H9 (cell line): ENCODE measurements at regions not wholly inside any gene's neighbourhood (a gene's known extent, or its start where the extent isn't known, plus 50 kb on each side); places are given as distances from the start of the nearest gene placed in this dataset.

Experiments
- DNase-seq: peaks from one replicate; pipeline ENCODE4 v3.0.0-alpha.2; 2017
- H2AFZ ChIP-seq: one replicate; pipeline ENCODE4 v1.6.1; 2013; ENCODE audit warnings: mild to moderate bottlenecking, low read length, control low read depth, moderate library complexity
- H2AK5ac ChIP-seq: 2 replicates; pipeline ENCODE4 v1.6.1; 2013; ENCODE audit warnings: low read length, control low read depth, mixed read lengths; ENCODE audit not compliant: insufficient read length
- H2BK120ac ChIP-seq: one replicate; pipeline ENCODE4 v1.6.1; 2013; ENCODE audit warnings: low read depth, mild to moderate bottlenecking, low read length, control low read depth, inconsistent platforms; ENCODE audit not compliant: poor library complexity, severe bottlenecking
- H2BK12ac ChIP-seq: 2 replicates; pipeline ENCODE4 v1.6.1; 2013; ENCODE audit warnings: low read length, control low read depth, mixed read lengths, low read depth; ENCODE audit not compliant: insufficient read length
- H2BK15ac ChIP-seq: 2 replicates; pipeline ENCODE4 v1.6.1; 2013; ENCODE audit warnings: low read depth, low read length, control low read depth
- H2BK20ac ChIP-seq: one replicate; pipeline ENCODE4 v1.6.1; 2013; ENCODE audit warnings: low read depth, mild to moderate bottlenecking, low read length, control low read depth, inconsistent platforms; ENCODE audit not compliant: poor library complexity, severe bottlenecking
- H2BK5ac ChIP-seq: 2 replicates; pipeline ENCODE4 v1.6.1; 2013; ENCODE audit warnings: low read length, control low read depth, mixed read lengths; ENCODE audit not compliant: insufficient read length
- H3K14ac ChIP-seq: 2 replicates; pipeline ENCODE4 v1.6.1; 2013; ENCODE audit warnings: low read length, control low read depth; ENCODE audit not compliant: insufficient read depth
- H3K18ac ChIP-seq: 2 replicates; pipeline ENCODE4 v1.6.1; 2013; ENCODE audit warnings: low read depth, mild to moderate bottlenecking, mixed read lengths, low read length, control low read depth; ENCODE audit not compliant: insufficient read length
- H3K23ac ChIP-seq: 2 replicates; pipeline ENCODE4 v1.6.1; 2013; ENCODE audit warnings: low read length, control low read depth, mixed read lengths, low read depth; ENCODE audit not compliant: insufficient read length
- H3K23me2 ChIP-seq: 2 replicates; pipeline ENCODE4 v1.6.1; 2013; ENCODE audit warnings: low read depth, mild to moderate bottlenecking, mixed read lengths, low read length, control low read depth; ENCODE audit not compliant: insufficient read length, poor library complexity, severe bottlenecking
- H3K27ac ChIP-seq: 2 replicates; pipeline ENCODE4 v1.5.1; 2013; ENCODE audit warnings: low read length, control low read depth, mixed read lengths, low read depth; ENCODE audit not compliant: insufficient read length
- H3K27me3 ChIP-seq: 2 replicates; pipeline ENCODE4 v1.6.1; 2013; ENCODE audit warnings: low read length, control low read depth, inconsistent platforms; ENCODE audit not compliant: insufficient read depth
- H3K4ac ChIP-seq: 2 replicates; pipeline ENCODE4 v1.6.1; 2013; ENCODE audit warnings: low read depth, mild to moderate bottlenecking, control low read depth, inconsistent platforms, low read length, moderate library complexity
- H3K4me1 ChIP-seq: 2 replicates; pipeline ENCODE4 v1.6.1; 2013; ENCODE audit warnings: low read length, control low read depth, inconsistent platforms; ENCODE audit not compliant: insufficient read depth
- H3K4me2 ChIP-seq: 2 replicates; pipeline ENCODE4 v1.6.1; 2013; ENCODE audit warnings: low read length, control low read depth, mixed read lengths; ENCODE audit not compliant: insufficient read length, insufficient read depth
- H3K56ac ChIP-seq: 2 replicates; pipeline ENCODE4 v1.6.1; 2013; ENCODE audit warnings: low read depth, mild to moderate bottlenecking, mixed read lengths, low read length, control low read depth; ENCODE audit not compliant: insufficient read length
- H3K79me1 ChIP-seq: 2 replicates; pipeline ENCODE4 v1.6.1; 2013; ENCODE audit warnings: low read depth, mild to moderate bottlenecking, moderate library complexity, low read length, control low read depth, inconsistent platforms; ENCODE audit not compliant: insufficient read depth, poor library complexity, severe bottlenecking
- H3K79me2 ChIP-seq: 2 replicates; pipeline ENCODE4 v1.6.1; 2013; ENCODE audit warnings: low read length, control low read depth, inconsistent platforms; ENCODE audit not compliant: insufficient read depth
- H3K9ac ChIP-seq: 2 replicates; pipeline ENCODE4 v1.6.1; 2013; ENCODE audit warnings: low read length, control low read depth, mixed read lengths; ENCODE audit not compliant: insufficient read length; ENCODE audit errors: extremely low read depth
- H3K9me3 ChIP-seq: one replicate; pipeline ENCODE4 v1.6.1; 2013; ENCODE audit warnings: low read depth, low read length, inconsistent platforms; ENCODE audit not compliant: control insufficient read depth
- H3T11ph ChIP-seq: one replicate; pipeline ENCODE4 v1.6.1; 2013; ENCODE audit warnings: mild to moderate bottlenecking, low read length, control low read depth, inconsistent platforms
- H4K20me1 ChIP-seq: one replicate; pipeline ENCODE4 v1.6.1; 2013; ENCODE audit not compliant: control insufficient read depth, insufficient read length, insufficient read depth
- H4K5ac ChIP-seq: 2 replicates; pipeline ENCODE4 v1.6.1; 2013; ENCODE audit warnings: low read depth, mild to moderate bottlenecking, mixed read lengths, low read length, control low read depth; ENCODE audit not compliant: insufficient read length
- H4K8ac ChIP-seq: replicated peaks from 2 replicates; pipeline ENCODE4 v1.6.1; 2013; ENCODE audit warnings: low read length, control low read depth, mixed read lengths, low read depth; ENCODE audit not compliant: insufficient read length
- H4K91ac ChIP-seq: 2 replicates; pipeline ENCODE4 v1.6.1; 2013; ENCODE audit warnings: low read depth, mild to moderate bottlenecking, moderate library complexity, mixed read lengths, low read length, control low read depth; ENCODE audit not compliant: insufficient read length
- H3K27ac Mint-ChIP-seq, 3 experiments: 2 replicates in 2 of 3; 3 replicates in 1 of 3; pipeline ENCODE4 v1.8.0; 2020 to 2021; ENCODE audit warnings: mixed read lengths in 3 of 3, mild to moderate bottlenecking in 1 of 3, moderate library complexity in 1 of 3
- H3K27me3 Mint-ChIP-seq: 2 replicates; pipeline ENCODE4 v1.8.0; 2021; ENCODE audit warnings: low read depth, mild to moderate bottlenecking, moderate library complexity, mixed read lengths
- H3K36me3 Mint-ChIP-seq, 3 experiments: 2 replicates in 2 of 3; 3 replicates in 1 of 3; pipeline ENCODE4 v1.8.0; 2020 to 2021; ENCODE audit warnings: low read depth in 3 of 3, mixed read lengths in 3 of 3; ENCODE audit not compliant: insufficient read depth in 1 of 3
- H3K4me1 Mint-ChIP-seq, 2 experiments: 2 replicates each; pipeline ENCODE4 v1.8.0; 2020; ENCODE audit warnings: mixed read lengths in 2 of 2
- H3K4me3 Mint-ChIP-seq, 2 experiments: 2 replicates in 1 of 2; 3 replicates in 1 of 2; pipeline ENCODE4 v1.8.0; 2020 to 2021; ENCODE audit warnings: mild to moderate bottlenecking in 2 of 2, mixed read lengths in 2 of 2, moderate library complexity in 1 of 2
- H3K9me3 Mint-ChIP-seq, 2 experiments: 2 replicates in 1 of 2; 3 replicates in 1 of 2; pipeline ENCODE4 v1.8.0; 2020; ENCODE audit warnings: mild to moderate bottlenecking in 2 of 2, mixed read lengths in 2 of 2, moderate library complexity in 1 of 2
- CTCF ChIP-seq: fragments of 200-600 bp; sonication (generic); conservative IDR thresholded peaks from 3 replicates; pipeline ENCODE4 v1.8.0; 2021; ENCODE audit warnings: antibody characterized with exemption, mild to moderate bottlenecking
- WGBS: extraction: QIAGEN DNeasy Blood & Tissue Kit; methylation state at CpG from one replicate; pipeline ENCODE4 v1.1.7; 2013; ENCODE audit warnings: missing lambda C conversion rate, low lambda C conversion rate, mixed read lengths; ENCODE audit not compliant: insufficient read length; ENCODE audit errors: extremely low coverage; 5-methylcytosine and 5-hydroxymethylcytosine counted together

DNA sequence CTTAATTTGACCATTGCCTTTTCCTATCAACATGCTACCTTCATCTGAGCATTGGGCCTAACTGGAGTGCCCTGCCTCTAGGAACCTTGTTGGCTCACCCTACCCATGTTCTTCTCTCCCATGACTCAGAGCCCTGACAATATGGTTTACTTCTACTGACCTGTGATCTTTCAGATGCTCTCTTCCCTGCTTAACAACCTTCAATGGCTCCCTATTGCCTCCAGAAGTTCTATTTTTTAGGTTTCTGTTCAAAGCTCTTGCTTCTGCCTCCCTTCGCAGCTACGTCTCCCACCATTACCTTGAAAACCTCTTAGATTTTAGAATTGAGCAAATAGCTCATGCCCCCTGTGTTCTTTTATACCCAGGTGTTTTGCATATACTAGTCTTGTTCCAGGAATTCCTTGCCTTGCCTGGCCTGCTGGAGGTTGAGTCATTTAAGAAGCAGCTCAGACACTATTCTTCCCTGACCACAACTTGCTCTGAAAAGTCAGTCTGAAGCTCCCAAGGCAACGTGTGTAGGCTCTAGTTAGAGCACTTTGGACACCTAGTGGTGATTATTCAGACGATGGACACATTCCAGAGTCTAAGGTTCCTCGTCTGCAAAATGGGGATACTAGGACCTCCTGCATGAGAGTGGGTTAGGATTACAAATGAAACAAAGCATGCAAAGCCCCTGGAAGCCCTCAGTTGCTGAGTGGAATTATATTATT is 64.4 kb upstream of the EMX2 start:
- Histone ChIP-seq H3K27me3 (no peaks in the 10 kb centered on the region), H3K18ac (no peak overlapping the region), H2BK20ac (no peak overlapping the region), H2AFZ (no peak overlapping the region), H4K8ac (no peak overlapping the region), H3K4me2 (no peak overlapping the region), H2BK12ac (no peak overlapping the region), H3K23ac (no peak overlapping the region), H3K9ac (no peak overlapping the region), H3T11ph (no peak overlapping the region), H3K4me1 (no peaks in the 10 kb centered on the region), H4K5ac (no peak overlapping the region), H3K9me3 (no peaks in the 10 kb centered on the region), H3K79me2 (no peaks in the 10 kb centered on the region), H3K56ac (no peak overlapping the region), H3K14ac (no peak overlapping the region), H2BK15ac (no peak overlapping the region), H3K4ac (no peak overlapping the region), H4K20me1 (no peaks in the 10 kb centered on the region), H3K23me2 (no peaks in the 10 kb centered on the region), H2BK120ac (no peak overlapping the region), H3K27ac (no peak overlapping the region), H4K91ac (no peak overlapping the region), H2AK5ac (no peak overlapping the region), H3K79me1 (no peaks in the 10 kb centered on the region), H2BK5ac (no peak overlapping the region)
- Mint-ChIP-seq H3K36me3 (peaks cover 0 to 1% (median 0%) of the 10 kb centered on the region in 3 experiments; a peak in 1 of 7 replicates), H3K27me3 (peaks cover 42% of the 10 kb centered on the region), H3K4me3 (no peak overlapping the region), H3K27ac (no peak overlapping the region; a peak in 1 of 7 replicates), H3K4me1 (no peaks in the 10 kb centered on the region), H3K9me3 (no peaks in the 10 kb centered on the region; a peak in 1 of 5 replicates)
- DNase-seq: no peak
- peak; percentile 24; the same call in 1 of the 3 replicates for TF ChIP-seq CTCF
- no CpG with 5 or more reads among the region's 5 CpGs for WGBS
